ENCODE measurements at regions not wholly inside any gene's neighbourhood (a gene's known extent, or its start where the extent isn't known, plus 50 kb on each side); places are given as distances from the start of the nearest gene placed in this dataset.

GRCh38 chr17:54745239-54745638, 155.4 kb upstream of the TOM1L1 start:
- no peaks in the 10 kb centered on the region for H3K4me1 Mint-ChIP-seq (ENCODE audit: unreplicated experiment)
- H3K9me3 Mint-ChIP-seq (ENCODE audit: unreplicated experiment): peaks cover 4% of the 10 kb centered on the region
- H3K36me3 Mint-ChIP-seq (ENCODE audit: low read depth, unreplicated experiment): peaks cover 6% of the 10 kb centered on the region
- TF ChIP-seq CTCF (IDR thresholded peaks at IDR 0.05; ENCODE audit: unreplicated experiment): no peak
- H3K27ac Mint-ChIP-seq (ENCODE audit: unreplicated experiment): no peak overlapping the region
- no peaks in the 10 kb centered on the region for H3K27me3 Mint-ChIP-seq (ENCODE audit: unreplicated experiment)
- H3K4me3 Mint-ChIP-seq (ENCODE audit: unreplicated experiment): no peak overlapping the region
- no peak for DNase-seq (ENCODE audit: low spot score)

- Mint-ChIP-seq H3K9me3 (ENCODE audit: unreplicated experiment) (peaks cover 4% of the 10 kb centered on the region), H3K36me3 (ENCODE audit: low read depth, unreplicated experiment) (peaks cover 6% of the 10 kb centered on the region), H3K27ac (ENCODE audit: unreplicated experiment) (no peak overlapping the region), H3K4me1 (ENCODE audit: unreplicated experiment) (no peaks in the 10 kb centered on the region), H3K27me3 (ENCODE audit: unreplicated experiment) (no peaks in the 10 kb centered on the region), H3K4me3 (ENCODE audit: unreplicated experiment) (no peak overlapping the region)
- no peak for TF ChIP-seq CTCF (IDR thresholded peaks at IDR 0.05; ENCODE audit: unreplicated experiment)
- no peak for DNase-seq (ENCODE audit: low spot score)
Observed at GRCh38 chr17:54745862-54746261, 154.8 kb upstream of the TOM1L1 start.

GRCh38 chr17:54749157-54749556, 151.5 kb upstream of the TOM1L1 start:
- Mint-ChIP-seq H3K4me1 (ENCODE audit: unreplicated experiment) (no peaks in the 10 kb centered on the region), H3K27ac (ENCODE audit: unreplicated experiment) (no peak overlapping the region), H3K27me3 (ENCODE audit: unreplicated experiment) (no peaks in the 10 kb centered on the region), H3K9me3 (ENCODE audit: unreplicated experiment) (peaks cover under 1% of the 10 kb centered on the region), H3K36me3 (ENCODE audit: low read depth, unreplicated experiment) (peaks cover under 1% of the 10 kb centered on the region), H3K4me3 (ENCODE audit: unreplicated experiment) (no peak overlapping the region)
- TF ChIP-seq CTCF (IDR thresholded peaks at IDR 0.05; ENCODE audit: unreplicated experiment): no peak
- no peak for DNase-seq (ENCODE audit: low spot score)

GRCh38 chr17:54754560-54754959, 146.1 kb upstream of the TOM1L1 start:
- Mint-ChIP-seq H3K9me3 (ENCODE audit: unreplicated experiment) (no peaks in the 10 kb centered on the region), H3K36me3 (ENCODE audit: low read depth, unreplicated experiment) (no peaks in the 10 kb centered on the region), H3K4me3 (ENCODE audit: unreplicated experiment) (no peak overlapping the region), H3K27ac (ENCODE audit: unreplicated experiment) (no peak overlapping the region), H3K4me1 (ENCODE audit: unreplicated experiment) (no peaks in the 10 kb centered on the region), H3K27me3 (ENCODE audit: unreplicated experiment) (no peaks in the 10 kb centered on the region)
- DNase-seq (ENCODE audit: low spot score): peak; percentile 30
- TF ChIP-seq CTCF (IDR thresholded peaks at IDR 0.05; ENCODE audit: unreplicated experiment): peak; percentile 40

GRCh38 chr17:54760836-54761235, 139.8 kb upstream of the TOM1L1 start:
- Mint-ChIP-seq H3K27me3 (ENCODE audit: unreplicated experiment) (no peaks in the 10 kb centered on the region), H3K9me3 (ENCODE audit: unreplicated experiment) (no peaks in the 10 kb centered on the region)

More at GRCh38 chr17:54760836-54761235, 139.8 kb upstream of the TOM1L1 start:
- TF ChIP-seq CTCF (IDR thresholded peaks at IDR 0.05; ENCODE audit: unreplicated experiment): no peak
- no peaks in the 10 kb centered on the region for H3K4me1 Mint-ChIP-seq (ENCODE audit: unreplicated experiment)
- DNase-seq (ENCODE audit: low spot score): no peak
- H3K4me3 Mint-ChIP-seq (ENCODE audit: unreplicated experiment): no peak overlapping the region
- no peaks in the 10 kb centered on the region for H3K36me3 Mint-ChIP-seq (ENCODE audit: low read depth, unreplicated experiment)
- no peak overlapping the region for H3K27ac Mint-ChIP-seq (ENCODE audit: unreplicated experiment)

All from endothelial cell (in vitro differentiated cells).